BLaER1 (cell line): ENCODE measurements at regions not wholly inside any gene's neighbourhood (a gene's known extent, or its start where the extent isn't known, plus 50 kb on each side); places are given as distances from the start of the nearest gene placed in this dataset.

Experiments used
- H3K27ac ChIP-seq: shearing (Covaris generic); formaldehyde crosslinking; 2 replicates; pipeline ENCODE4 v1.8.1; 2022
- H3K27me3 ChIP-seq: shearing (Covaris generic); formaldehyde crosslinking; 2 replicates; pipeline ENCODE4 v1.8.1; 2022
- H3K36me3 ChIP-seq: shearing (Covaris generic); formaldehyde crosslinking; 2 replicates; pipeline ENCODE4 v1.8.1; 2022
- H3K4me1 ChIP-seq: shearing (Covaris generic); formaldehyde crosslinking; 2 replicates; pipeline ENCODE4 v1.8.1; 2022
- H3K4me2 ChIP-seq: shearing (Covaris generic); formaldehyde crosslinking; 2 replicates; pipeline ENCODE4 v1.8.1; 2022
- H3K4me3 ChIP-seq: shearing (Covaris generic); formaldehyde crosslinking; 2 replicates; pipeline ENCODE4 v1.8.1; 2022
- H3K9ac ChIP-seq: shearing (Covaris generic); formaldehyde crosslinking; 2 replicates; pipeline ENCODE4 v1.8.1; 2022
- H3K9me3 ChIP-seq: shearing (Covaris generic); formaldehyde crosslinking; 2 replicates; pipeline ENCODE4 v1.8.1; 2022
- H4K20me1 ChIP-seq: shearing (Covaris generic); formaldehyde crosslinking; 2 replicates; pipeline ENCODE4 v1.8.1; 2022
- Cebpa-rat ChIP-seq: shearing (Covaris generic); IDR thresholded peaks from 2 replicates; pipeline ENCODE4 v1.8.1; 2022

DNA sequence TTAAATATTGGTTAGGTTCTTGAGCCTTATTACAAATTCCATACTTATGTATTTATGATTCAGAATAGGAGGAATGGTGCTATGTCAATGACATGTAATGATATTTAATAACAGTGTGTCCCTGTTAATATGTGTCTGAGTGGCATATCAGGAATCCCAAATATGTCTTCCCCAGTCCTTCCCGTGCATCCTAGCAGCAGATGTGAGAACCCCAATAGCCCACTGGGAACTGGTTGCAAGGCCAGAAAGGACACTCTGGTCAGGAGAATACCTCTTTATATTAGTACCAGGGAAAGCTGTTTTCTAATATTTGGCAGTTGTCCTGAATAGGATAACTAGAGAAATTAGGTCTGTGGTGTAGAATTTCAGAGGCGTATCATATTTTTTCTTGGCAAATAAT is 159.1 kb upstream of the PDE7B start:
- H4K20me1 ChIP-seq = no peaks in the 10 kb centered on the region
- H3K9me3 ChIP-seq = no peaks in the 10 kb centered on the region
- TF ChIP-seq Cebpa-rat = no peak
- peaks cover 4% of the 10 kb centered on the region for H3K4me1 ChIP-seq
- no peak overlapping the region for H3K4me3 ChIP-seq
- no peaks in the 10 kb centered on the region for H3K36me3 ChIP-seq
- H3K27ac ChIP-seq = no peak overlapping the region
- no peaks in the 10 kb centered on the region for H3K27me3 ChIP-seq
- H3K9ac ChIP-seq = no peak overlapping the region
- H3K4me2 ChIP-seq = no peak overlapping the region

DNA sequence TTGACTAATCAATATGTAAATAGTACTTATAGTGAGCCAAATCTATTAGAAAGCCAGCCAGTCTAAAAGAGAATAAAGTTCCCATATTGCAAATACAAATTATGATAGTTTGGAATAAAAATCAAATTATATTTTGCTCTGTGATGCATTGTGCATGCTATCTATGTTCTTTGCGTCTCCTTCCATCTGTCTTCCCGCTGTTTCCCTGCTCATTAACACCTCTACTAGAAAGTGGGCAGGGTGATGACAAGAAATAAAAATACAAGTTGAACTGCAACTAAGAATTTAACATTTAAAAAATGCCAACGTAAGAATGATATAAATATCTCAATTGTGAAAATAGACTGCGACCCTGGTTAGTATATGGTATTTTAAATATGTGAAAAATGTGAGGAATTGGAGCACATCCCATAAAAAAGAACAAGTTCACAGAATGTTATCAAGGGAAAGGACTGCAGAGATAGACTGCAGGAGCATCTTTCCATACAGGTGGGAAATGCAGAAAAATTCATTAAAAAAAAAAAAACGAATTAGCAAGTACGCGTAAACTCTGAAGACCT is 157.6 kb upstream of the PDE7B start:
- Histone ChIP-seq H4K20me1 (no peaks in the 10 kb centered on the region), H3K27ac (no peak overlapping the region), H3K4me2 (no peak overlapping the region), H3K9ac (no peak overlapping the region), H3K9me3 (no peaks in the 10 kb centered on the region), H3K4me1 (no peaks in the 10 kb centered on the region), H3K27me3 (no peaks in the 10 kb centered on the region), H3K36me3 (no peaks in the 10 kb centered on the region), H3K4me3 (no peak overlapping the region)
- no peak for TF ChIP-seq Cebpa-rat

DNA sequence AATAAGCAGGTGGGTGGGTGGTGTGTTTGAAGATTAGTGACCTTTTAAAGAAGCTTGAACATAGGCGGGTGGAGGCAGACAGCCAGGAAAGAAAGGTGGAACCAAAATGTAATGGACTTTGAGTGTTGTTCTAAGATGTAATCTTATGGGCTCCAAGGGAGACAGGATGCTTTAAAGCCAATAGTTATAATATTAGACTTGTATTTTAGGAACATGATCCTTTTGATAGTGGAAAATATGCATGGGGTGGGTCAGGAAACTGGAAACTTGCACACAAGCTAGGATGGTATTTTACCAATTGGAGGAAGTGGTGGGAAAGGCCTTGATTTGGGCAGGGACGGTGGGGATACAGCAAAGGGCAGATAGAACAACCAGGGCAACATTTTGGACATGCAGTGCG is 151.8 kb upstream of the PDE7B start:
- Histone ChIP-seq H3K4me1 (no peaks in the 10 kb centered on the region), H3K27me3 (no peaks in the 10 kb centered on the region), H4K20me1 (no peaks in the 10 kb centered on the region), H3K27ac (no peak overlapping the region), H3K36me3 (no peaks in the 10 kb centered on the region), H3K4me2 (no peak overlapping the region), H3K9ac (no peak overlapping the region), H3K4me3 (no peak overlapping the region), H3K9me3 (no peaks in the 10 kb centered on the region)
- no peak for TF ChIP-seq Cebpa-rat

DNA sequence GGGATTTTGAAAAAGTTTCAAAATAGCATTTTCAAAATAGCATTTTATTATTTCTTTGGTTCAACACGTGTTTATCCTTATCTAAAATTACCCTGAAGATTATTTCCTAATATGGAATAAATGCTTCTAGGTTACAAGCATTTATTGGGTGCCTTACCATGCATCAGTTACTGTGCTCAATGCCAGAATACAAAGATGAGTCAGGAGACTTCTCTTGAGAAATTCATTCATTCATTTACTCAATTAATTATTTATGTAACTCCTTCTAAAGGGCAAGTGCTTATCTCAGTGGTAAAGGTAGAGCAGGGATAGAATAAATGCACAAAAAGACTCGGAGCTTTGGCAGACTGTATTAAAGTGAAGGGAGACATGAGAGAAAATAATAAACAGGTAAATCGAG is 150.1 kb upstream of the PDE7B start:
- Histone ChIP-seq H3K4me2 (no peak overlapping the region), H4K20me1 (no peaks in the 10 kb centered on the region), H3K27ac (no peak overlapping the region), H3K36me3 (no peaks in the 10 kb centered on the region), H3K27me3 (no peaks in the 10 kb centered on the region), H3K9me3 (no peaks in the 10 kb centered on the region), H3K9ac (no peak overlapping the region), H3K4me3 (no peak overlapping the region), H3K4me1 (no peaks in the 10 kb centered on the region)
- TF ChIP-seq Cebpa-rat = no peak

DNA sequence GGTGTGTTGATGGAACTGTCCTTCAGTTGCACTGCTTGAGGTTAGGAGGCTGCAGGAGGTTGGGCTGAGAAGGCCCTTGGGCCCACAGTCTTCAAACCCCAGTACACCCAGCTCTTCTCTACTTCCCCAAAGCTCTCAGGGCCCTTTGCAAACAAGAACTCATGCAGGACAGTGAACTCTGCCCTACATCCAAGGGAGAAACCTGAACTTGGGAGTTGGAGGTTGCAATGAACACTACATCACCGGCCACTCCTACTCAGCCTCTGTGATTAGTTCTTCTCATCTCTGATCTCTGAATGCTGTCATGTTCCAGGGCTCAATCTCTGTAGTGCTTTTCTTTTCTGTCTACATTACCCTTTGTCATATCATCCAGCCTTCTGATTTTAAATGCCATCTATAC is 148.5 kb upstream of the PDE7B start:
- no peak overlapping the region for H3K27ac ChIP-seq
- no peaks in the 10 kb centered on the region for H3K9me3 ChIP-seq
- H3K9ac ChIP-seq = no peak overlapping the region
- H3K36me3 ChIP-seq = no peaks in the 10 kb centered on the region
- no peaks in the 10 kb centered on the region for H4K20me1 ChIP-seq
- no peak overlapping the region for H3K4me3 ChIP-seq
- TF ChIP-seq Cebpa-rat = no peak
- H3K4me2 ChIP-seq = no peak overlapping the region
- no peaks in the 10 kb centered on the region for H3K27me3 ChIP-seq
- no peaks in the 10 kb centered on the region for H3K4me1 ChIP-seq

- no peaks in the 10 kb centered on the region for H3K36me3 ChIP-seq
- no peaks in the 10 kb centered on the region for H3K9me3 ChIP-seq
- no peak overlapping the region for H3K9ac ChIP-seq
- no peak overlapping the region for H3K4me3 ChIP-seq
- no peaks in the 10 kb centered on the region for H4K20me1 ChIP-seq
- H3K4me2 ChIP-seq = no peak overlapping the region
- no peaks in the 10 kb centered on the region for H3K4me1 ChIP-seq
- no peak for TF ChIP-seq Cebpa-rat
- H3K27me3 ChIP-seq = no peaks in the 10 kb centered on the region
- H3K27ac ChIP-seq = no peak overlapping the region
Observed at GRCh38 chr6:135703621-135704020, 147.9 kb upstream of the PDE7B start.

DNA sequence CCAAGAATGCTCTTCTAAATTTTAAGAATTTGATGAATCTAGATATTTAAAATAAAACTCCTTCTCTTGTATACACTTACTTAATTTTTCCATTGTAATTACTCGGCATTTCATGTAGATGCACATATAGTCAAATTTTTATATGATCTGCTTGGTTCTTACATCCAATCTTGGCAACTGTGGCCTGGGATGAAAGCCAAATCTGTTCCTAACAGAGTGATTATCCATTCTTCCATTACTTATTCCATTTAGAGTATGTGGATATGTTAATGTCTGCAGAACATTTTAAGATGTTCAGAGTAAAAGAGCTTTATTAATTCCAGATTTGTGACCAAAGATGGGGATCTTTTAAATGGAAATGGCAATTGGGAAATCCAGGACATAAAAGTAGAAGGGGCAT is 144.1 kb upstream of the PDE7B start:
- H3K27ac ChIP-seq = no peak overlapping the region
- H3K27me3 ChIP-seq = no peaks in the 10 kb centered on the region
- no peak overlapping the region for H3K4me3 ChIP-seq
- H3K9me3 ChIP-seq = no peaks in the 10 kb centered on the region
- H3K4me2 ChIP-seq = no peak overlapping the region
- TF ChIP-seq Cebpa-rat = no peak
- no peaks in the 10 kb centered on the region for H3K36me3 ChIP-seq
- H3K9ac ChIP-seq = no peak overlapping the region
- no peaks in the 10 kb centered on the region for H4K20me1 ChIP-seq
- no peaks in the 10 kb centered on the region for H3K4me1 ChIP-seq

DNA sequence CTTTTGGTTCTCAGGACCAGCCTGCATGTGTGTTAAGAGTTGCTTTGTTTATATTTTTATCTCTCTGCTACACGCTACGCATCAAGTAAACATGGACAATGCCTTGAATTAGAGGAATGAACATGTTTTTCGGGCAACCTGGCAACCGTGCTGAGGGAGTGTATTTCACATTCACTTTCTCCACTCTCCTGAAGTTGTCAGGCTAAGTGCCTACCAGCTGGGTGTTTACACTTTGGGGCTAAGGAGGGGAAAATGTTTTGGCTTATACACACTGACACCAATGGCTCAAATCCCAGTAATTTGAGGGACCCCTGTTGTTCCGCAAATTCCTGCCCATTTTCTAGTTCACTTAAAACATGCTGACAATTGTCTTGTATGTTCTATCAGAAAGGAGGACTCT is 141.5 kb upstream of the PDE7B start:
- H3K9me3 ChIP-seq = no peaks in the 10 kb centered on the region
- H3K27me3 ChIP-seq = no peaks in the 10 kb centered on the region
- H3K4me3 ChIP-seq = no peak overlapping the region
- H3K36me3 ChIP-seq = no peaks in the 10 kb centered on the region
- no peak overlapping the region for H3K9ac ChIP-seq
- H3K4me1 ChIP-seq = no peaks in the 10 kb centered on the region
- TF ChIP-seq Cebpa-rat = no peak
- no peak overlapping the region for H3K4me2 ChIP-seq
- no peak overlapping the region for H3K27ac ChIP-seq
- H4K20me1 ChIP-seq = no peaks in the 10 kb centered on the region

DNA sequence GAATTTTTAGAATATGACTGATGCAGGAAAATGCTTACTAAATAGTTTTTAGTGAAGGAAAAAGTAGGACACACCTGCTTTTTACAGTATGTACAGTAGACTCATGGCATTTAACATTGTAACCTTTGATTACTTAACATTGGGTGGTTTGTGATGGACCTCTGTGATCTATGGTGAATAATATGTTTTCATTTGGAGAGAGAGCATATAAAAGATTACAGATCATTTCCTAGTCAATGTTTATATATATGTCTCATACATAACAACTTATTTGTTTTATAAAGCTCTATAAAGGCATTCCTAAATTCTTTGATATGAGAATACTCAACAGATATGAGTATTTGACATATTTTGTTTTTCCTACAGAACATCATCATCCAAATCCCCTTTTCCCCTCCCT is 129.3 kb upstream of the PDE7B start:
- Histone ChIP-seq H3K4me2 (no peak overlapping the region), H3K9me3 (peaks cover 28% of the 10 kb centered on the region), H3K4me3 (no peak overlapping the region), H3K27me3 (no peaks in the 10 kb centered on the region), H3K27ac (no peak overlapping the region), H3K9ac (no peak overlapping the region), H3K4me1 (no peaks in the 10 kb centered on the region), H3K36me3 (no peaks in the 10 kb centered on the region), H4K20me1 (no peaks in the 10 kb centered on the region)
- no peak for TF ChIP-seq Cebpa-rat

- Histone ChIP-seq H3K4me3 (no peak overlapping the region), H3K27me3 (no peaks in the 10 kb centered on the region), H3K9ac (no peak overlapping the region), H3K4me2 (no peak overlapping the region), H3K36me3 (no peaks in the 10 kb centered on the region), H3K4me1 (no peaks in the 10 kb centered on the region), H3K27ac (no peak overlapping the region), H4K20me1 (no peaks in the 10 kb centered on the region), H3K9me3 (peaks cover 28% of the 10 kb centered on the region)
- no peak for TF ChIP-seq Cebpa-rat
Observed at GRCh38 chr6:135722679-135723078, 128.8 kb upstream of the PDE7B start.

DNA sequence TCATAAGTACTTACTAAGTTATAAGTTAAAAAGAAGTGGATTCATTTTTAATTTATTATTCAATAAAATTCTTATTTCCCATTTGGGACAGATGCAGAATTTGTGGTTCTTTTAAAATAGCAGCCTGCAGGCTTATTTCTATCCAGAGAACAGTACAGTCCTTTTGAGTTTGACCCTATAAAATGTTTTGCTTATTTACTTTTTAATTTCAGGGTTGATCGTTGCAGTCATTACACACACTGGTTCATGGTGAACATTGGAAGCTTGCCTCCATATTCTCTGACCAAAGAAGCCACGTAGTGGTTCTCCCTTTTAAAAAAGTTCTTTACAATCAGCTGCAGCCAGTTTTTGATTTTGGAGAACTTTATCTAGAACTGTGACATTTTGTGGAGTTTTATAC is 122.9 kb upstream of the PDE7B start:
- H4K20me1 ChIP-seq = no peaks in the 10 kb centered on the region
- no peak overlapping the region for H3K27ac ChIP-seq
- H3K4me3 ChIP-seq = no peak overlapping the region
- no peak for TF ChIP-seq Cebpa-rat
- H3K36me3 ChIP-seq = no peaks in the 10 kb centered on the region
- H3K27me3 ChIP-seq = no peaks in the 10 kb centered on the region
- no peak overlapping the region for H3K4me2 ChIP-seq
- H3K4me1 ChIP-seq = no peaks in the 10 kb centered on the region
- H3K9ac ChIP-seq = no peak overlapping the region
- peaks cover 24% of the 10 kb centered on the region for H3K9me3 ChIP-seq
